HG02943 (cell line): ENCODE measurements at regions not wholly inside any gene's neighbourhood (a gene's known extent, or its start where the extent isn't known, plus 50 kb on each side); places are given as distances from the start of the nearest gene placed in this dataset.
"Not testable (repeated sequence)": the region's sequence is repeated elsewhere in the genome, so short reads cannot be mapped to it uniquely, and the experiment has no call there.

Experiments
- ATAC-seq: cut with Tn5 transposase; IDR thresholded peaks from one replicate; pipeline ENCODE4 v1.9.1; 2021; ENCODE audit warnings: mild to moderate bottlenecking, low read depth, moderate library complexity; ENCODE audit not compliant: unreplicated experiment

- ATAC-seq, result no peak
Observed at GRCh38 chr6:67698534-67698933, 936.5 kb upstream of the ADGRB3 start.

- ATAC-seq, result no peak
Observed at GRCh38 chr6:67694127-67694526, 941.0 kb upstream of the ADGRB3 start.

DNA sequence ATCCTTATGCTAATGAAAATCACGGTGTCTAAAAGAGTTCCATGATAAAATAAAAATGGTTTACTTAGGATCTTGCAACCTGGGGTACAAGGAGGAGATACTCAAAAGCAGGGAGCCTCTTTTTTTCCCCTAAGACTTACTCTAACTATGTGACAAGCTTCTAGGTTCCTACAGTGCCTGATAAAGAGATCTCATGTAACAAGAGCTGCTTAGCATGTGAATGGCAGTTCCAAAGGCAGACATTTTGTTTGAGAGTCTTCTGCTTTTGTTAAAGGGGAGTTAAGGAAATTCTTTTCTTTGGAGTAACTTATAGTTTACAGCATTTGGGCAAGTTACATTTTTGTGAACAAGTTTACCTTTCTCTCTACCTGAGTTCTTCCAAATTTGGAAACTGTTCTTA lies 945.8 kb upstream of the ADGRB3 start:
- ATAC-seq, result no peak

- no peak for ATAC-seq
Observed at GRCh38 chr6:67687396-67687795, 947.7 kb upstream of the ADGRB3 start.

GRCh38 chr6:67686225-67686624 lies 948.9 kb upstream of the ADGRB3 start:
- ATAC-seq, result not testable (repeated sequence)

DNA sequence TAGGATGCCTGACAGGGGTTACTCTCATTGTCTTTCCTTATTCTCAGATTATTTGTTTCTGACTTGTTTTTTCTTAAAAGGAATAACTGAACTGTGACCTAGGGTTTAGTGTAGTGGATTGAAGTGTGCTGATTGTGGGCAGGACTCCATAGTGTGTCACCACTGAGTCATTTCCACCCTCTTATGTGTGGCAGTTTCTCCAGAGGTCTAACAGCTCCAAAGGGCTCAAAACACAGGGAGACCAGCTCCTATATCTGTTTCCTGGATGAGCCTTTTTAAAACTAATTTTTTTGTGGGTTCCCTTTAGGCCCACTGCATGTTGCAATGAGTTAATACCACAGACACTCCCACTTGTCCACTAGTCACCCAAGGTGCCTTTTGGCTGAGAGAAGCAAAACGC lies 951.1 kb upstream of the ADGRB3 start:
- ATAC-seq, result no peak

DNA sequence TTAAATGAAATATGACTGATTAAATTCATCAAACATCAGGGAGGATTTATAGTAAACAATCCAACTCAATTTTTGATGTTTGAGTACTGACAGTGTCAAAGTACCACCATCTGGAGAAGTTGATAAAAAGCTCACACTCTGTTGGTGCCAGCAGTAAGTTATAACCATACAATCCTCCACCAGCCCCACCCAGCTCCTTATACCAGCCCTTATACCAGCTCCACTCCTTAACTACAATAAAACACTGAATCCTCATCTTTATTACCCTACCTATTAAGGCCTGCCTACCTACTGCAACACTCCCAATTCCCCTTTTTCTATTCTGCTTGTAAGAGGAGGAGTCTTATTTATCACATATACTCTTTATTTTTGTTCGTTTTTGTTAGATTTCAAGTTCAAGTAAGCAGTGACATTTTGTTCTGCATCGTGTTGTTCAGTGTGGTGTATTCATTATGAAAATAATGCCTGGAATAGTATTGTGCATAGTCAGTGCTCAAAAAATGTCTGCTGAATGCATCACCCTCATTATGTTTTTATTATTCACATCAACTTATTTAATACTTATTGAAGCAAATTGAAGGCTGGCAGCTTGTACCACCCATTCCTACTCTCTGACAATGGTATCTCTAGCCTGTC lies 954.7 kb upstream of the ADGRB3 start:
- ATAC-seq, result no peak

GRCh38 chr6:67679566-67680296 lies 955.4 kb upstream of the ADGRB3 start:
- no peak for ATAC-seq

DNA sequence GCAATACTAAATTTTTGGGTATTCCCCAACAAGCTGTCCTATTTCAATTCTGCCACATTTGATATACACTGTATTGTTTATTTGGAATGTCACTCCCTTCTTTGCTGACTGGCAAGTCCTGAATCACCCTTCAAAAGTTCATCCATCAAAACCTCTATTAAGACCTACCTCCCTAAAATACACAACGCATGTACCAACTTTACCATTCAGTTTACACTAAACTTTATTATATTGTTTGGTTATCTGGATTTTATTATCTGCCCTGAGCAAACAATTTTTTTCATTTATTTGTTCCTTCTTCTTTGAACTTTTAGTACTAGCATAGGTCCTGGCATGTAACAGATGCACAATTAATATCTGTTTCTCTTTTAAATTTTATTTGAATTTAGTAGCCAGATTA lies 958.2 kb upstream of the ADGRB3 start:
- ATAC-seq, result no peak

- ATAC-seq, result no peak
Observed at GRCh38 chr6:67667637-67668422, 967.3 kb upstream of the ADGRB3 start.

DNA sequence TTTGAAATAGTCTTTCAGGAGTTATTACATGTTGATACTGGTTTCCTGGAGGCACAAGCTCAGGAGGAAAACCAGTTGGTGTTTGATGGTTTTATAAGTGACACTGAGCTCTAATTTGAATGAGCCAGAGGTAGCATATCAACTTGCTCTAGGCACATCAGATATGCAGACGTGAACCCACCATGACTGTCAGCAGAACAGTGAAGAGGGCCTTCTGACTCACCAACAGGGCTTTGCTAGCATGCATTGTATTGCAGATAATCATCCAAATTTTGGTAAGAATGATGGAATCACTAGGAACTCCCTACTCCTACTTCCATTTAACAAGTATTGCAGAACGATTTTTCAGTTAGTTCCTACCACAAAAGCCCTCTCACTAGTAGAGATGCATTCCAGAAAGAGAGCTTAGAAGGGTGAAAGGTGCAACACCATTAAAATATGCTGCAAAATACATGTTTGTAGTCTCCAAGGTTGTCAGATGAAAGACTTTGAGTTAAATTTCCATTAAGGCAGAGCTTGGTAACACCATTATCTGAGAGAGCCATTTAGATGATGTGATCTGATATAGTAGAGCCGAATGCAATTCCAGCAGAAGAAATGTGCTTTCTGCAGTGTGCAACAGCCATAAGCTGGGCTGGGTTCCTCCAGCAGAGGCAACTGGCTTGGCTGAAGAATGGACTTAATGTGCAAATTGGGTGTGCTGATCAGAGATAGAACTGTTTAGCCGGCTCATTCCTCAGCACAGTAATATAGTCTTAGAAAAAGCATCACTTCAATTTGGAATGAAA lies 968.7 kb upstream of the ADGRB3 start:
- ATAC-seq, result no peak

DNA sequence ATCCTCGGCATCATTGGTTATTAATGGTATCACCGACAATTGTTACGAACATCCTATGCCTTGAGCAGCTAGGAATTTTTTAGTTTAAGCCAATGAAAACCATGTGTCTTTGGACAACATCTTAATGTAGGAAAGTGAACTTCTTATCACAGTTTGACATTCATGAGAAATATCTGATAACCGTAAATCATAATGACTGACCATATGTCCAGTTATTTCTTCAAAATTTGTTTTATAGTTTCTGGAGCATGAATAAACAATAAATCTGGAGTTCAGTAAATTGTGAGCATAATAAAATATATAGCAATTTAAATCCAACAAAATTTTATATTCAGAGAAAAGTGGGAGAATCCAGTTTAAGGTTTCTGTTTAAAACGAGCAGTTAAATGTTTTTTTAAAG lies 970.1 kb upstream of the ADGRB3 start:
- ATAC-seq, result no peak

DNA sequence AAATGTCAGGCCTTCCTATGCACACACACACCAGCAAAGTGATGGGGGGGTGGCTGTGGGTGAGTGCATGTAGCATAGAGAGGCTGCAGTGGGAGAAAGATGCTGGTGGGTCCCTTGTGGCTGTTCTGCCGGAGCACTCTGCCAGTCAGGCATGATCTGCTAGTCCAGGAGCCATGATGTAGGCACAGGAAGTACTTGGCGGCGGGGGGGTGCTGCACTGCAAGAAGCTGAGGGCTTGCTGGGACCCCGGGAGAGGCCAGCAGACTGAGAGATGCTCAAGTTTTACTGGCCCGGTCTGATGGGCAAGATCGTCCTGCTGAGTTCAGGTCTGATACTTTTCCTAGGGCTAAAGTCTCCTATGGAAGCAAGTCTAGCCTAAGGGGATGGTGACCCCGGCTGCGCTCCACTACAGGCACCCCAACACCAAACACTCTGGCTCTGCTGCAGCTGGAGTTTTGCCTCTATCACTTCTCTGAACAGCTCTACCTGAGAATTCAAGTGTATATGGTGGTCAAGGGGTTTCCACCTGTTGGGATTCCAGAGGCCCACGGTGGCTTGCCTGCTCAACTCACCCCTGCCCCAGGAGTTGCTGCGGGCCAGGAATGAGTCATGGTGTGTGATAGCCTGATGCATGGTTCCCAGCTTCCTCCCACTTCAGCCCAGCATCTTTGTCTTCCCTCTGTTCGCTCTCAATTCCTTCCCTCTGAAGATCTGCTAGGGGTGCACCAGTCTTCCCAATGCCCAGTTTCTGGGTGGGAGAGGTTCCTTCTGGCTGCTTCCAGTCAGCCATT lies 971.8 kb upstream of the ADGRB3 start:
- no peak for ATAC-seq

GRCh38 chr6:67653561-67653960 lies 981.5 kb upstream of the ADGRB3 start:
- no peak for ATAC-seq

DNA sequence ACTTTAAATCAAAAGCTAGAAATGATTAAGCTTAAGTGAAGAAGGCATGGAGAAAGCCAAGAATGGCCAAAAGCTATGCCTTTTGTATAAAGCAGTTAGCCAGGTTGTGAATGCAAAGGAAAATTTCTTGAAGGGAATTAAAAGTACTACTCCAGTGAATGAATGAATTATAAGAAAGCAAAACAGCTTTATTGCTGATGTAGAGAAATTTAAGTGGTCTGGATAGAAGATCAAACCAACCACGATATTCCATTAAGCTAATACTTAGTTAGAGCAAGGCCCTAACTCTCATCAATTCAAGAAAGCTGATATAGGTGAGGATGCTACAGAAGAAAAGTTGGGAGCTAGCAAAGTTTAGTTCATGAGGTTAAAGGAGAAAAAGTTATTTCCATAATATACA lies 988.5 kb upstream of the ADGRB3 start:
- ATAC-seq, result no peak

DNA sequence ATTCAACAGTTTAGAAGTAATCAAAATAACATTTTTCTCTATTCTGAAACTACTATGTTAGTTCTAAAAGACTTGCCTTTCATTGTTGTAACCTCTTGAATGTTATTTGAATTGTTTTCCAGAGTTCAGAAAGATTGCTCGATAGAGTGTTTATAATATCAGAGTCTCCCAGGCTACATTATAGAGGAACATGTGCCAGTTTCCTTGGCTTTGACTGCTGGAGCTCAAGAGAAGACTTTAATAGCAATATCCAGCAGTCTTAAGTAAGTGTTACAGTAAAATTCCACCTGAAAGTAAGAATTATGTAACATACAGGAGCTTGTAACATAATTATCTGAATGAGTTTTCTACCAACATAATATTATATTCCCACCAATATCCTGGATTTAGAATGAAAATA lies 991.8 kb upstream of the ADGRB3 start:
- ATAC-seq, result no peak

DNA sequence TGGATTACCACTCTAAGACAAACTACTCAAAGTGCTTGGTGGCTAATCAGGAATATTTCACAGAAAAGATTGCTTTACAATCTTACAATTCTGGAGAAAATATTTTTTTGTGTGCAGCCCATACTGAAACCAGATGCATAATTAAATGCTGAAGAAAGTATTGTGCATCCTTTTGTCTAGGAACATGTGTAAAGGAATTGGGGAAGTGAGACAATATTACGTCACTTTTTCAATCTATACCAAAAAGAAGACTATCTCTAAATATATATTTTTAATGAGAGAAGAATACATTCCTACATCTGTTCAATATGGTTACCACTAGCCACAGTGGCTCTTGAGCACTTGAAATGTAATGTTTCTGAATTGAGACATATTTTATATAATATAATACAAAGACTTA lies 992.5 kb upstream of the ADGRB3 start:
- no peak for ATAC-seq

- ATAC-seq, result no peak
Observed at GRCh38 chr6:67640484-67640883, 994.6 kb upstream of the ADGRB3 start.

GRCh38 chr6:67639161-67639560 lies 995.9 kb upstream of the ADGRB3 start:
- ATAC-seq, result no peak

GRCh38 chr6:67634199-67634598 lies 1000.9 kb upstream of the ADGRB3 start:
- ATAC-seq, result no peak
